Vagina (tissue), 2 donors: ENCODE measurements at regions not wholly inside any gene's neighbourhood (a gene's known extent, or its start where the extent isn't known, plus 50 kb on each side); places are given as distances from the start of the nearest gene placed in this dataset.

Experiments
- DNase-seq, 2 donors: peaks; one replicate each; pipeline ENCODE4 v3.0.0-alpha.2; 2017; ENCODE audit errors: extremely low spot score in 2 of 2
- H3K27ac ChIP-seq: fragments of 200-600 bp; sonication (generic); one replicate; pipeline ENCODE4 v1.5.1; 2019
- H3K27me3 ChIP-seq: fragments of 200-600 bp; sonication (generic); one replicate; pipeline ENCODE4 v1.5.1; 2019
- H3K36me3 ChIP-seq, 2 donors: fragments of 200-600 bp; sonication (generic); one replicate each; pipeline ENCODE4 v1.5.1; 2017 to 2019
- H3K4me1 ChIP-seq: fragments of 200-600 bp; sonication (generic); one replicate; pipeline ENCODE4 v1.5.1; 2019
- H3K4me3 ChIP-seq, 2 donors: fragments of 200-600 bp; sonication (generic); 1 replicate in 1 of 2; 2 replicates in 1 of 2; pipeline ENCODE4 v1.5.1; 2016 to 2019
- H3K9me3 ChIP-seq: fragments of 200-600 bp; sonication (generic); one replicate; pipeline ENCODE4 v1.5.1; 2019
- POLR2A ChIP-seq, 2 donors: fragments of 450-650 bp; IDR thresholded peaks; one replicate each; pipeline ENCODE4 v1.6.1; 2017; ENCODE audit warnings: antibody characterized with exemption in 2 of 2, mild to moderate bottlenecking in 2 of 2, moderate library complexity in 2 of 2
- POLR2AphosphoS5 ChIP-seq, 2 donors: sonication (generic); formaldehyde crosslinking; IDR thresholded peaks; one replicate each; pipeline ENCODE4 v1.9.0; 2017; ENCODE audit warnings: antibody characterized with exemption in 2 of 2, mild to moderate bottlenecking in 2 of 2, low read depth in 1 of 2; ENCODE audit not compliant: insufficient read depth in 1 of 2
- intact Hi-C: fragments of 100-400 bp; cut with DNase I; formaldehyde crosslinking; loops from one replicate; pipeline ENCODE4 v1.15.1; 2023
- TF ChIP-seq, protein P1 (sequence below), 3 experiments: fragments of 450-650 bp in 2 of 3; fragments of 200-600 bp in 1 of 3; sonication (generic) in 1 of 3; IDR thresholded peaks; one replicate each; pipeline ENCODE4 v1.5.1; 2017 to 2019; ENCODE audit warnings: antibody characterized with exemption in 3 of 3, mild to moderate bottlenecking in 2 of 3, moderate library complexity in 2 of 3

DNA sequence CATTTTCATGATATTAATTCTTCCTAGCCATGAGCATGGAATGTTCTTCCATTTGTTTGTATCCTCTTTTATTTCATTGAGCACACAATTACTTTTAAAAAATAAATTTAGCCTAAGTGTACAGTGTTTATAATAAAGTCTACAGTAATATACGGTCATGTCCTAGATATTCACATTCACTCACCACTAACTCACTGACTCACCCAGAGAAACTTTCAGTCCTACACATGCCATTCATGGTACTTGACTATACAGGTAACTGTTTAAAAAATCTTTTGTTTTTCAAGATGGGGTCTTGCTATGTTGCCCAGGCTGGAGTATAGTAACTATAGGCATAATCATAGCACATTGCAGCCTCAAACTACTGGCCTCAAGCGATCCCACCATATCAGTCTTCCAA, 348.1 kb downstream of the RAPGEF2 start:
- TF ChIP-seq, protein P1, sequence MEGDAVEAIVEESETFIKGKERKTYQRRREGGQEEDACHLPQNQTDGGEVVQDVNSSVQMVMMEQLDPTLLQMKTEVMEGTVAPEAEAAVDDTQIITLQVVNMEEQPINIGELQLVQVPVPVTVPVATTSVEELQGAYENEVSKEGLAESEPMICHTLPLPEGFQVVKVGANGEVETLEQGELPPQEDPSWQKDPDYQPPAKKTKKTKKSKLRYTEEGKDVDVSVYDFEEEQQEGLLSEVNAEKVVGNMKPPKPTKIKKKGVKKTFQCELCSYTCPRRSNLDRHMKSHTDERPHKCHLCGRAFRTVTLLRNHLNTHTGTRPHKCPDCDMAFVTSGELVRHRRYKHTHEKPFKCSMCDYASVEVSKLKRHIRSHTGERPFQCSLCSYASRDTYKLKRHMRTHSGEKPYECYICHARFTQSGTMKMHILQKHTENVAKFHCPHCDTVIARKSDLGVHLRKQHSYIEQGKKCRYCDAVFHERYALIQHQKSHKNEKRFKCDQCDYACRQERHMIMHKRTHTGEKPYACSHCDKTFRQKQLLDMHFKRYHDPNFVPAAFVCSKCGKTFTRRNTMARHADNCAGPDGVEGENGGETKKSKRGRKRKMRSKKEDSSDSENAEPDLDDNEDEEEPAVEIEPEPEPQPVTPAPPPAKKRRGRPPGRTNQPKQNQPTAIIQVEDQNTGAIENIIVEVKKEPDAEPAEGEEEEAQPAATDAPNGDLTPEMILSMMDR (IDR thresholded peaks at IDR 0.05), result no peak
- no peak for TF ChIP-seq POLR2A (IDR thresholded peaks at IDR 0.05)
- no peak for TF ChIP-seq POLR2AphosphoS5 (IDR thresholded peaks at IDR 0.05; ENCODE audit: insufficient read depth in 1 of 2, low read depth in 1 of 2)
- Histone ChIP-seq H3K27ac (no peak overlapping the region), H3K36me3 (no peaks in the 10 kb centered on the region), H3K4me1 (no peaks in the 10 kb centered on the region), H3K4me3 (no peak overlapping the region), H3K27me3 (no peaks in the 10 kb centered on the region), H3K9me3 (no peaks in the 10 kb centered on the region)
- intact Hi-C loops, result no loop called here
- no peak for DNase-seq

DNA sequence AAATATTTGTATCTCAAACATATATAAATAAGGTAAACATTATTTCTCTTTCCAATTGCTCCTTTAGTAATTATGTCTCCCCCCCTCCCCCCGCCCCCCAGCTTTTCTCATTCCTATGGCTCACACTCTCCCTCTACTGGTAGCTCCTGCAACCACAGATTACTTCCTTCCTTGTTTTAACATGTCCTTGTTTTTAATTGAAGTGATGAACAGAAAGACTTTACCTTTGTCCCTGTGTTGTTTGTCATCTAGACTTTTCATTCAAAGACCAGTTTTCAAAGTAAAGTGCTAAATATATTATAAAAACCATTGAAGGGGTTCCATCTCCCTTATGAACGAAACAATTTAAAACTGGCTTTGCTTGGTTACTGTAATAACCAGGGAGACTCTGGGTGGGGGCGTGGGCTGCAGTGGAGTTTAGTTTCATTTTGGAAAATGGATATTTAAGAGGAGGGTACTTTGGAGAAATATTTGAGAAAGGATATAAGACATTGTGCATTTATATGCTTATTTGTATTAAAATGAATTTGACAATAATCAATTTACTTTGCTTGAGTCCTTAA, 352.9 kb downstream of the RAPGEF2 start:
- intact Hi-C loops, result no loop called here
- Histone ChIP-seq H3K9me3 (no peaks in the 10 kb centered on the region), H3K4me3 (no peak overlapping the region)

DNA sequence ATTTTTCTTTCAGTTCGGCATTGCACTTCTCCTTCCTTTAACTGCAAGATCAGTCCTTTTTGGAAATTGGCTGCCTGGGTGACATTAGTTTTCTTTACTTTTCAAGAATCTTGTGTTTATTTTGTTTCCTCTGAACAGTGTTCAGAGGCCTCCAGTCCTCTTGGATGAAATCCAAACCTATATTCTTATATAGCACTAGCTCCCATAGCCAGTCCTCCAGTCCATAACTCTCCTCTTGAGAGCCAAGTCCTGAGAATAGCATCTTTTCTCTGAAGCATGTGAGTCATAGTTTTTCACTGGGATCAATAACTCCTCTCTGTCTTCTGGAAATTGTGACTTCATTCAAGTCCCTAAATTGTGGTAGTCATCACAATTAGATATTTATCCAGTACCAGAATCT, 357.5 kb downstream of the RAPGEF2 start:
- no peaks in the 10 kb centered on the region for H3K27me3 ChIP-seq
- no peaks in the 10 kb centered on the region for H3K9me3 ChIP-seq
- intact Hi-C loops, result no loop called here
- TF ChIP-seq POLR2AphosphoS5 (IDR thresholded peaks at IDR 0.05; ENCODE audit: insufficient read depth in 1 of 2, low read depth in 1 of 2), result no peak
- TF ChIP-seq POLR2A (IDR thresholded peaks at IDR 0.05), result no peak
- TF ChIP-seq, protein P1 (IDR thresholded peaks at IDR 0.05), result no peak
- no peak overlapping the region for H3K27ac ChIP-seq
- no peak for DNase-seq
- H3K36me3 ChIP-seq, result no peaks in the 10 kb centered on the region
- no peaks in the 10 kb centered on the region for H3K4me1 ChIP-seq
- no peak overlapping the region for H3K4me3 ChIP-seq

More for the DNA sequence above, 352.9 kb downstream of the RAPGEF2 start:
- TF ChIP-seq POLR2AphosphoS5 (IDR thresholded peaks at IDR 0.05; ENCODE audit: insufficient read depth in 1 of 2, low read depth in 1 of 2), result no peak
- TF ChIP-seq, protein P1 (IDR thresholded peaks at IDR 0.05), result peak in 1 of 3 experiments; percentile 40
- Histone ChIP-seq H3K27ac (no peak overlapping the region), H3K36me3 (no peaks in the 10 kb centered on the region), H3K4me1 (no peaks in the 10 kb centered on the region), H3K27me3 (no peaks in the 10 kb centered on the region)
- DNase-seq, result no peak

DNA sequence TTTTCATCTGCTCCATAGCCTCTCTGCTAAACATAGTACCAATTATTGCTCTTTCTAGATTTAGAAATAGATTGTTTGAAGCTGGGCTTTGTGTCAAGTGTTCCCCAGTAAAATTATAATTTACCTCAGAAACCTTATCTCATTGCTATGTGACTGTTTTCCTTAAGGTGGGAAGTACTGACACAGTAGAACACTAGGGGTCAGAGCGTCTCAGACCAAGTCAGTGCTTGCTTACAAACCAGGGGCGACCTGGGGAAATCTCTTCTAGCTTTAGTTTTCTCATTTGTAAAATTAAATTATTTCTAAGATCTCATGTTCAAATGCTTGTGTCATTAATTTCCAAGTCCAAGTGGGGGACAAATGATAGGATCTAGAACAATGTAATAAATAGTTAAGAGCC, 360.4 kb downstream of the RAPGEF2 start:
- H3K36me3 ChIP-seq, result no peaks in the 10 kb centered on the region
- no peaks in the 10 kb centered on the region for H3K27me3 ChIP-seq
- no peaks in the 10 kb centered on the region for H3K4me1 ChIP-seq
- intact Hi-C loops, result no loop called here
- DNase-seq, result no peak
- no peak overlapping the region for H3K27ac ChIP-seq
- TF ChIP-seq POLR2AphosphoS5 (IDR thresholded peaks at IDR 0.05; ENCODE audit: insufficient read depth in 1 of 2, low read depth in 1 of 2) (no peak), POLR2A (IDR thresholded peaks at IDR 0.05) (no peak)
- TF ChIP-seq, protein P1 (IDR thresholded peaks at IDR 0.05), result no peak
- no peaks in the 10 kb centered on the region for H3K9me3 ChIP-seq
- H3K4me3 ChIP-seq, result no peak overlapping the region

DNA sequence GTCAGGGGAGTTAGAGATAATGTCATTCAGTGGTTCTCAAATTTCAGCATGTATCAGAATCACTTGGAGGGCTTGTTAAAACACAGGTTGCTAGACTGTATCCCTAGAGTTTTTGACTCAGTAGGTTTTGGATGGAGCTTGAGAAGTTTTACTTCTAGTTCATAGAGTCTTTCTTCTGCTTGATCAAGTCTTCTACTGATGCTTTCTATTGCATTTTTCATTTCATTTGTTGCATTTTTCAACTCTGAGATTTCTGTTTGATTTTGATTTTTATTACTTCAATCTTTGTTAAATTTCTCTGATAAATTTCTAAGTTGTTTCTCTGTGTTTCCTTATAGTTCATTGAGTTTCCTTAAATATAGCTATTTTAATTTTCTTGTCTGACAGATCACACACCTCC, 361.4 kb downstream of the RAPGEF2 start:
- H3K9me3 ChIP-seq, result no peaks in the 10 kb centered on the region
- H3K27me3 ChIP-seq, result no peaks in the 10 kb centered on the region
- no peak overlapping the region for H3K27ac ChIP-seq
- DNase-seq, result no peak
- intact Hi-C loops, result no loop called here
- TF ChIP-seq POLR2A (IDR thresholded peaks at IDR 0.05), result no peak
- no peak for TF ChIP-seq POLR2AphosphoS5 (IDR thresholded peaks at IDR 0.05; ENCODE audit: insufficient read depth in 1 of 2, low read depth in 1 of 2)
- TF ChIP-seq, protein P1 (IDR thresholded peaks at IDR 0.05), result no peak
- no peaks in the 10 kb centered on the region for H3K4me1 ChIP-seq
- no peaks in the 10 kb centered on the region for H3K36me3 ChIP-seq
- no peak overlapping the region for H3K4me3 ChIP-seq
